DND-41 (cell line): ENCODE measurements at regions not wholly inside any gene's neighbourhood (a gene's known extent, or its start where the extent isn't known, plus 50 kb on each side); places are given as distances from the start of the nearest gene placed in this dataset.

Experiments used
- ATAC-seq: fragments of 200-7000 bp; cut with Tn5 transposase; 3 replicates; pipeline ENCODE4 v1.9.1; 2021; ENCODE audit warnings: low read depth; ENCODE audit not compliant: insufficient read depth
- DNase-seq: peaks from one replicate; pipeline ENCODE4 v3.0.0-alpha.2; 2020
- H2AFZ ChIP-seq: 2 replicates; pipeline ENCODE4 v1.6.0; 2012; ENCODE audit warnings: low read depth, low read length
- H3K27ac ChIP-seq: 2 replicates; pipeline ENCODE4 v1.5.1; 2012; ENCODE audit warnings: low read length, inconsistent platforms
- H3K27me3 ChIP-seq: fragments of 200-600 bp; sonication (generic); 2 replicates; pipeline ENCODE4 v1.6.0; 2012; ENCODE audit warnings: low read length, mild to moderate bottlenecking, inconsistent platforms; ENCODE audit not compliant: insufficient read depth, poor library complexity
- H3K36me3 ChIP-seq: 2 replicates; pipeline ENCODE4 v1.5.1; 2012; ENCODE audit warnings: low read length, inconsistent platforms; ENCODE audit not compliant: insufficient read depth
- H3K4me1 ChIP-seq: 2 replicates; pipeline ENCODE4 v1.5.1; 2012; ENCODE audit warnings: mild to moderate bottlenecking, low read length; ENCODE audit not compliant: insufficient read depth
- H3K4me2 ChIP-seq: 2 replicates; pipeline ENCODE4 v1.6.0; 2012; ENCODE audit warnings: mild to moderate bottlenecking, moderate library complexity, low read length, inconsistent platforms; ENCODE audit not compliant: insufficient read depth
- H3K4me3 ChIP-seq, 2 experiments: fragments of 200-600 bp in 1 of 2; shearing (Covaris generic) in 1 of 2; 2 replicates each; pipeline ENCODE4 v1.5.1; 2012 to 2016; ENCODE audit warnings: inconsistent platforms in 2 of 2, low read length in 2 of 2, mild to moderate bottlenecking in 2 of 2, low read depth in 1 of 2, moderate library complexity in 1 of 2
- H3K79me2 ChIP-seq: 2 replicates; pipeline ENCODE4 v1.6.0; 2012; ENCODE audit warnings: low read length, inconsistent platforms; ENCODE audit not compliant: insufficient read depth
- H3K9ac ChIP-seq: 2 replicates; pipeline ENCODE4 v1.6.0; 2012; ENCODE audit warnings: low read depth, mild to moderate bottlenecking, inconsistent platforms, low read length, moderate library complexity
- H3K9me3 ChIP-seq: 2 replicates; pipeline ENCODE4 v1.5.1; 2012; ENCODE audit warnings: low read length, moderate library complexity, mild to moderate bottlenecking, inconsistent platforms; ENCODE audit not compliant: insufficient read depth, severe bottlenecking
- H4K20me1 ChIP-seq: 2 replicates; pipeline ENCODE4 v1.6.0; 2012; ENCODE audit warnings: low read length; ENCODE audit not compliant: insufficient read depth
- CTCF ChIP-seq: IDR thresholded peaks from 2 replicates; pipeline ENCODE4 v1.5.1; 2012; ENCODE audit warnings: borderline replicate concordance, low read length, moderate library complexity, mild to moderate bottlenecking; ENCODE audit not compliant: poor library complexity, severe bottlenecking; ENCODE audit errors: extremely low read depth
- EZH2 ChIP-seq: IDR thresholded peaks from 3 replicates; pipeline ENCODE4 v1.6.1; 2012; ENCODE audit warnings: borderline replicate concordance, low read depth, mild to moderate bottlenecking, moderate library complexity, low read length, inconsistent platforms; ENCODE audit not compliant: severe bottlenecking

GRCh38 chr2:145591109-145591809 lies 1071.3 kb upstream of the ZEB2 start:
- no peaks in the 10 kb centered on the region for H3K79me2 ChIP-seq
- H3K27ac ChIP-seq: no peak overlapping the region
- H3K36me3 ChIP-seq: no peaks in the 10 kb centered on the region
- H3K9ac ChIP-seq: no peak overlapping the region
- no peaks in the 10 kb centered on the region for H3K4me1 ChIP-seq
- no peaks in the 10 kb centered on the region for H4K20me1 ChIP-seq
- no peak for DNase-seq
- no peak overlapping the region for H3K4me2 ChIP-seq
- H3K9me3 ChIP-seq: no peaks in the 10 kb centered on the region
- no peak overlapping the region for H2AFZ ChIP-seq
- no peak overlapping the region for H3K4me3 ChIP-seq
- H3K27me3 ChIP-seq: no peaks in the 10 kb centered on the region
- TF ChIP-seq CTCF: no peak
- TF ChIP-seq EZH2: no peak
- no peak for ATAC-seq

- no peaks in the 10 kb centered on the region for H3K4me1 ChIP-seq
- no peak overlapping the region for H2AFZ ChIP-seq
- H3K4me3 ChIP-seq: no peak overlapping the region
- no peaks in the 10 kb centered on the region for H3K79me2 ChIP-seq
- no peak for DNase-seq
- no peak for ATAC-seq
- H3K27me3 ChIP-seq: no peaks in the 10 kb centered on the region
- no peak overlapping the region for H3K27ac ChIP-seq
- no peaks in the 10 kb centered on the region for H3K36me3 ChIP-seq
- no peak overlapping the region for H3K9ac ChIP-seq
- TF ChIP-seq CTCF: no peak
- TF ChIP-seq EZH2: no peak
- no peaks in the 10 kb centered on the region for H3K9me3 ChIP-seq
- no peak overlapping the region for H3K4me2 ChIP-seq
- H4K20me1 ChIP-seq: no peaks in the 10 kb centered on the region
Measured at GRCh38 chr2:145587922-145588321, 1068.0 kb upstream of the ZEB2 start.

DNA sequence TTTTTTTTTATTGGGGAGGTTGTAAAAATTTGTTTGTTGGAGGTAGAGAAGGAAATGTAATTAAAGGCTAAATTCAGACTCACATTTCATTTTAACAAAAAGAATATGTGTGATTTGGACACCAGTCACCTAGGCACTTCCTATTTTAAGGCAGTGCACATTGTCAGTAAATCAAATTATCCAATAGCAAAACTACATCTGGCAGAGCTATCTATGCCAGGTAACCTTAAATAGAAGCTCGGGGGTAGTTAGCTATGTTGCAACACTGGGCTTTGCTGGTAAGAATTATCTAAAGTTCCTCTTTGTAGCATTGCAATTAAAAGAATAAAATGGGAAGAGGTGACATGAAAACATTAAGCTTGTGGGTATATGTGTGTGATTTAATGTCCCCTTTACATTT lies 1064.4 kb upstream of the ZEB2 start:
- no peak for TF ChIP-seq EZH2
- TF ChIP-seq CTCF: no peak
- no peak overlapping the region for H3K27ac ChIP-seq
- no peaks in the 10 kb centered on the region for H3K27me3 ChIP-seq
- ATAC-seq: no peak
- no peaks in the 10 kb centered on the region for H3K4me1 ChIP-seq
- H3K36me3 ChIP-seq: no peaks in the 10 kb centered on the region
- H3K9me3 ChIP-seq: no peaks in the 10 kb centered on the region
- DNase-seq: no peak
- H2AFZ ChIP-seq: no peak overlapping the region
- H3K79me2 ChIP-seq: no peaks in the 10 kb centered on the region
- H3K4me3 ChIP-seq: no peak overlapping the region
- no peak overlapping the region for H3K4me2 ChIP-seq
- no peak overlapping the region for H3K9ac ChIP-seq
- no peaks in the 10 kb centered on the region for H4K20me1 ChIP-seq

GRCh38 chr2:145573608-145574007 lies 1053.7 kb upstream of the ZEB2 start:
- ATAC-seq (no peak), DNase-seq (no peak)
- H3K27ac ChIP-seq: no peak overlapping the region
- H3K4me2 ChIP-seq: no peak overlapping the region
- H2AFZ ChIP-seq: no peak overlapping the region
- no peaks in the 10 kb centered on the region for H3K79me2 ChIP-seq
- H3K27me3 ChIP-seq: no peaks in the 10 kb centered on the region
- no peak overlapping the region for H3K9ac ChIP-seq
- TF ChIP-seq CTCF (no peak), EZH2 (no peak)
- no peaks in the 10 kb centered on the region for H3K4me1 ChIP-seq
- no peak overlapping the region for H3K4me3 ChIP-seq
- no peaks in the 10 kb centered on the region for H4K20me1 ChIP-seq
- no peaks in the 10 kb centered on the region for H3K9me3 ChIP-seq
- no peaks in the 10 kb centered on the region for H3K36me3 ChIP-seq
